Anterior cingulate cortex (tissue), 58 donors: ENCODE measurements at regions not wholly inside any gene's neighbourhood (a gene's known extent, or its start where the extent isn't known, plus 50 kb on each side); places are given as distances from the start of the nearest gene placed in this dataset.
"Not testable (repeated sequence)": the region's sequence is repeated elsewhere in the genome, so short reads cannot be mapped to it uniquely, and the experiment has no call there.

Source experiments
- DNase-seq, 58 donors: peaks; one replicate each; lab custom pipeline; 2025; lab: John Stamatoyannopoulos, UW

- no peak for DNase-seq
Observed at GRCh38 chr16:86222547-86222946, 287.8 kb upstream of the FOXF1 start.

GRCh38 chr16:86222965-86223551 lies 287.3 kb upstream of the FOXF1 start:
- DNase-seq, result no peak

- DNase-seq, result no peak
Observed at GRCh38 chr16:86224126-86224525, 286.2 kb upstream of the FOXF1 start.

GRCh38 chr16:86224629-86225028 lies 285.7 kb upstream of the FOXF1 start:
- DNase-seq, result no peak

GRCh38 chr16:86225905-86226371 lies 284.4 kb upstream of the FOXF1 start:
- DNase-seq, result no peak

- no peak for DNase-seq
Observed at GRCh38 chr16:86227041-86227440, 283.3 kb upstream of the FOXF1 start.

- DNase-seq, result no peak
Observed at GRCh38 chr16:86227801-86228200, 282.5 kb upstream of the FOXF1 start.

- DNase-seq, result no peak
Observed at GRCh38 chr16:86228713-86229112, 281.6 kb upstream of the FOXF1 start.

GRCh38 chr16:86229283-86229682 lies 281.0 kb upstream of the FOXF1 start:
- no peak for DNase-seq

- no peak for DNase-seq
Observed at GRCh38 chr16:86229866-86230656, 280.3 kb upstream of the FOXF1 start.

GRCh38 chr16:86231321-86231995 lies 278.9 kb upstream of the FOXF1 start:
- DNase-seq, result peak in 17 of 58 donors; percentile 4 to 63 (median 22)

GRCh38 chr16:86231996-86232350 lies 278.4 kb upstream of the FOXF1 start:
- DNase-seq, result peak in 2 of 58 donors; percentile 33 to 54

GRCh38 chr16:86232496-86232895 lies 277.8 kb upstream of the FOXF1 start:
- no peak for DNase-seq

GRCh38 chr16:86233506-86233905 lies 276.8 kb upstream of the FOXF1 start:
- not testable (repeated sequence) for DNase-seq

GRCh38 chr16:86239381-86239780 lies 270.9 kb upstream of the FOXF1 start:
- DNase-seq, result no peak

GRCh38 chr16:86240716-86241363 lies 269.5 kb upstream of the FOXF1 start:
- DNase-seq, result no peak

GRCh38 chr16:86241681-86242080 lies 268.6 kb upstream of the FOXF1 start:
- no peak for DNase-seq

GRCh38 chr16:86242244-86243122 lies 267.8 kb upstream of the FOXF1 start:
- no peak for DNase-seq

- DNase-seq, result no peak
Observed at GRCh38 chr16:86243123-86243473, 267.2 kb upstream of the FOXF1 start.

- no peak for DNase-seq
Observed at GRCh38 chr16:86243571-86244154, 266.7 kb upstream of the FOXF1 start.
